ENCODE measurements at regions not wholly inside any gene's neighbourhood (a gene's known extent, or its start where the extent isn't known, plus 50 kb on each side); places are given as distances from the start of the nearest gene placed in this dataset.

DNA sequence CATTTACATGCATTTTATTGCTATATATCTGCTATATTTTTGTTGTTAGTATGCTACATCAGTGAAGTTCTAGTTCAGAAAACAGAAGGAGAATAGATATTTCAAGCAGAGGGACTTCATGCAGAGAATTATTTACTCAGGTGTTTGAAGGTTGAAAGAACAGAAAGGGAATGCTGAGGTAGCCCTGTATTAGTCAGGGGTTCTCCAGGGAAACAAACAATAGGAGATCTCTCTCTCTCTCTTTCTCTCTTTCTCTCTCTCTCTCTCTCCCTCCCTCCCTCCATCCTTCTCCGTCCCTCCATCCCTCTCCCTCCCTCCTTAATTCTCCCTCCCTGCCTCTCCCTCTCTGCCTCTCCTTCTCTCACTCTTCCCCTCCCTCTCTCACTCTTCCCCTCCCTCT is 114.3 kb upstream of the TDRD3 start:
- no peaks in the 10 kb centered on the region for H3K4me1 Mint-ChIP-seq (ENCODE audit: low read depth, unreplicated experiment)
- H3K4me3 Mint-ChIP-seq (ENCODE audit: unreplicated experiment): no peak overlapping the region
- no peak for DNase-seq
- no peaks in the 10 kb centered on the region for H3K9me3 Mint-ChIP-seq (ENCODE audit: unreplicated experiment)
- TF ChIP-seq, protein P1, sequence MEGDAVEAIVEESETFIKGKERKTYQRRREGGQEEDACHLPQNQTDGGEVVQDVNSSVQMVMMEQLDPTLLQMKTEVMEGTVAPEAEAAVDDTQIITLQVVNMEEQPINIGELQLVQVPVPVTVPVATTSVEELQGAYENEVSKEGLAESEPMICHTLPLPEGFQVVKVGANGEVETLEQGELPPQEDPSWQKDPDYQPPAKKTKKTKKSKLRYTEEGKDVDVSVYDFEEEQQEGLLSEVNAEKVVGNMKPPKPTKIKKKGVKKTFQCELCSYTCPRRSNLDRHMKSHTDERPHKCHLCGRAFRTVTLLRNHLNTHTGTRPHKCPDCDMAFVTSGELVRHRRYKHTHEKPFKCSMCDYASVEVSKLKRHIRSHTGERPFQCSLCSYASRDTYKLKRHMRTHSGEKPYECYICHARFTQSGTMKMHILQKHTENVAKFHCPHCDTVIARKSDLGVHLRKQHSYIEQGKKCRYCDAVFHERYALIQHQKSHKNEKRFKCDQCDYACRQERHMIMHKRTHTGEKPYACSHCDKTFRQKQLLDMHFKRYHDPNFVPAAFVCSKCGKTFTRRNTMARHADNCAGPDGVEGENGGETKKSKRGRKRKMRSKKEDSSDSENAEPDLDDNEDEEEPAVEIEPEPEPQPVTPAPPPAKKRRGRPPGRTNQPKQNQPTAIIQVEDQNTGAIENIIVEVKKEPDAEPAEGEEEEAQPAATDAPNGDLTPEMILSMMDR (IDR thresholded peaks at IDR 0.05; ENCODE audit: partially characterized antibody, unreplicated experiment): no peak
- no peaks in the 10 kb centered on the region for H3K36me3 Mint-ChIP-seq (ENCODE audit: unreplicated experiment)
- H3K27me3 Mint-ChIP-seq (ENCODE audit: unreplicated experiment): no peaks in the 10 kb centered on the region
- no peak overlapping the region for H3K27ac Mint-ChIP-seq (ENCODE audit: unreplicated experiment)

DNA sequence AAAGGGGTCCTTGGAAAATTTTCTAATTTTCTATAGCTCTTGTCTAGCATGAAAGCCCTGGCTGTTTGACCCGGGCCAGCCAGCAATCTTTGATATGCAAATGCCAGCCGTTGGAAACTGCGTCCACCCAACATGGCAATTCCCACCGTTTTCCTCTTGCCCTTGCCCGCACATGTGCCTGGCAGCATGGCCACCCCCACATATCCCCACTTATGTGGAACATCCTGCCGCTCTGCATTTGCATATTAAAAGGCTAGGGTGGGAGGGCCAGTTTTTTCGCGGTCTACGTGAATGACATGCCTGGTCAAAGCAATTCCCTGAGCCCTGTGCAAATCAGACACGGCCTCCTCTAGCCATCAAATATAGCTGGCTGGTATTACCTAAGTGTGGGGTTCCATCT is 110.3 kb upstream of the TDRD3 start:
- H3K36me3 Mint-ChIP-seq (ENCODE audit: unreplicated experiment): no peaks in the 10 kb centered on the region
- no peaks in the 10 kb centered on the region for H3K9me3 Mint-ChIP-seq (ENCODE audit: unreplicated experiment)
- H3K4me1 Mint-ChIP-seq (ENCODE audit: low read depth, unreplicated experiment): peaks cover 4% of the 10 kb centered on the region
- H3K4me3 Mint-ChIP-seq (ENCODE audit: unreplicated experiment): no peak overlapping the region
- TF ChIP-seq, protein P1 (IDR thresholded peaks at IDR 0.05; ENCODE audit: partially characterized antibody, unreplicated experiment): no peak
- DNase-seq: no peak
- no peaks in the 10 kb centered on the region for H3K27me3 Mint-ChIP-seq (ENCODE audit: unreplicated experiment)
- H3K27ac Mint-ChIP-seq (ENCODE audit: unreplicated experiment): no peak overlapping the region

DNA sequence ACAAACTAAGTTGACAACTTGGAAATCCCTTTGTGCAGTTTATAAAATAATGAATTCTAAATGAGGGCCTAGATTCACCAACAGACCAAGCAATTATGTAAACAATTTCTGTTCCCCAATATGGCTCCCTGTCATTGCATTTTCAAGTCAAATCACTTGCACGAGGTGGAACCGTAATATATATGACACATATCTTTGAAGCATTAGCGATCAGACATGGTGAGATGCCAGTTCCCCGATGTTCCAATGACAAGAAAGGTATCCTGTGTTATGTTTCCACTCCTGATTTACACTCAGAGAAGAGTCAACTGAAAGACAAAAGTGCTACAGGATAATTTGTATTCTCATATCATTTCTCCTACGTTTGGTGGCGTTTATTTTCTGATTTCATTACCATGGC is 108.5 kb upstream of the TDRD3 start:
- Mint-ChIP-seq H3K9me3 (ENCODE audit: unreplicated experiment) (no peaks in the 10 kb centered on the region), H3K4me3 (ENCODE audit: unreplicated experiment) (no peak overlapping the region), H3K27me3 (ENCODE audit: unreplicated experiment) (no peaks in the 10 kb centered on the region), H3K36me3 (ENCODE audit: unreplicated experiment) (no peaks in the 10 kb centered on the region), H3K4me1 (ENCODE audit: low read depth, unreplicated experiment) (peaks cover 4% of the 10 kb centered on the region), H3K27ac (ENCODE audit: unreplicated experiment) (no peak overlapping the region)
- DNase-seq: no peak
- TF ChIP-seq, protein P1 (IDR thresholded peaks at IDR 0.05; ENCODE audit: partially characterized antibody, unreplicated experiment): no peak

DNA sequence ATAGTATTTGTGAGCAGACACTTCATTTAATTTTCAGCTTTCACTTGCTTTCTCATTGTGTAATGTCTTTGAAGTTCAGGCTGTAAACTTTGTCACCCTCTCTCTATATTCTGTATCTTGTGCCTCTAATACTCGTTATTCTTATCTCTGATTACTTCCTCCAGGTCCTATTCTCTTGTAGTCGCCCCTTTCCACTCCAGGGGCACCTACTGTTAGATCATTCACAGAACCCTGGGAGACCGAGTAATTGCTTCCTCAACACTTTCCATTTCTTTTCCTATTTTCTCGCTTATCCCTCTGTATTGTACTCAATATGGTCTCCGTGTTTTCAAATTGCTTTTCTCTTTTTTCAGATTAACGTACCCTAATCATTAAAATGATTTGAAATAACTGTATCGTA is 93.9 kb upstream of the TDRD3 start:
- no peaks in the 10 kb centered on the region for H3K36me3 Mint-ChIP-seq (ENCODE audit: unreplicated experiment)
- DNase-seq: no peak
- TF ChIP-seq, protein P1 (IDR thresholded peaks at IDR 0.05; ENCODE audit: partially characterized antibody, unreplicated experiment): no peak
- H3K4me3 Mint-ChIP-seq (ENCODE audit: unreplicated experiment): no peak overlapping the region
- no peaks in the 10 kb centered on the region for H3K9me3 Mint-ChIP-seq (ENCODE audit: unreplicated experiment)
- peaks cover 4% of the 10 kb centered on the region for H3K27me3 Mint-ChIP-seq (ENCODE audit: unreplicated experiment)
- H3K27ac Mint-ChIP-seq (ENCODE audit: unreplicated experiment): no peak overlapping the region
- H3K4me1 Mint-ChIP-seq (ENCODE audit: low read depth, unreplicated experiment): no peaks in the 10 kb centered on the region

DNA sequence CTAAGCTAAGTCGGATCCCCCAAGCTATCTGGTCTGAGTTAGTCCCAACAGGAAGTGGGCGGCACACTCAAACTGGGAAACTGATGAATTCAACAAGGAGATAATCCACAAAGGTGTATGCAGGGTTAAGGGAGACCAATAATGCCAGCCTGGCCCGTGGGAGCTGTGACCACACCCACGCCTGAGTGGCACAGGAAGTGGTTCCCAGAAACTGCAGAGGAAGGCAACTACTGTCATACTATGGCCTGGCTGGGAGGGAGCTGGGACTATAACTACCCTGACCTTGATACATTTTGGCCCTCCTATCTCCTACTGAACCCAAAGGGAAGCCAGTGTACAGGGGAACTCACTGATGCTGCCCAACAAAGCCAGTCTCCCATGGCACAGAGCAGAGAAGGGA is 85.5 kb upstream of the TDRD3 start:
- no peak overlapping the region for H3K27ac Mint-ChIP-seq (ENCODE audit: unreplicated experiment)
- H3K4me3 Mint-ChIP-seq (ENCODE audit: unreplicated experiment): no peak overlapping the region
- DNase-seq: no peak
- H3K4me1 Mint-ChIP-seq (ENCODE audit: low read depth, unreplicated experiment): no peaks in the 10 kb centered on the region
- TF ChIP-seq, protein P1 (IDR thresholded peaks at IDR 0.05; ENCODE audit: partially characterized antibody, unreplicated experiment): no peak
- H3K27me3 Mint-ChIP-seq (ENCODE audit: unreplicated experiment): peaks cover 2% of the 10 kb centered on the region
- no peaks in the 10 kb centered on the region for H3K9me3 Mint-ChIP-seq (ENCODE audit: unreplicated experiment)
- H3K36me3 Mint-ChIP-seq (ENCODE audit: unreplicated experiment): no peaks in the 10 kb centered on the region

Measured in glutamatergic neuron (in vitro differentiated cells).